ENCODE measurements at regions not wholly inside any gene's neighbourhood (a gene's known extent, or its start where the extent isn't known, plus 50 kb on each side); places are given as distances from the start of the nearest gene placed in this dataset.

DNA sequence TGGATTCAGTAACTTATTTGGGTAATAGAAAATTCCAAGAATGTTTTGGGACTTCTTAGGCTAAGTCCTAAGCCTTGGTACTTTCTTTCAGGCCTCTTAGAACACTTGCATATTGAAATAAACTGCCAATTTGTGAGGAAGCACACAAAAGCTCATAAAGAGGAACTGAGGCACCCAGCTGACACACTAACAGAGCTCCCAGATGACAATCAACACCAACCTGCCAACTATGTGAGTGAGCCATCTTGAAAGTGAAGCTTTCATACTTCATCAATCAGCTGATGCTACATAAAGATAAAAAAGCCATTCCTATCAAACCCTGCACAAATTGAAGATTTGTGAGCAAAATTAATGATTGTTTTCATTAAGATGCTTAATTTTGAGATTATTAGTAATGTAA lies 832.5 kb upstream of the EPHA7 start:
- no peaks in the 10 kb centered on the region for H3K4me1 ChIP-seq
- intact Hi-C loops (cut with DNase I; ENCODE audit: low total_unique reads) = no loop called here
- H3K36me3 ChIP-seq = no peaks in the 10 kb centered on the region
- TF ChIP-seq POLR2AphosphoS5 (IDR thresholded peaks at IDR 0.05) = no peak
- TF ChIP-seq, protein P1, sequence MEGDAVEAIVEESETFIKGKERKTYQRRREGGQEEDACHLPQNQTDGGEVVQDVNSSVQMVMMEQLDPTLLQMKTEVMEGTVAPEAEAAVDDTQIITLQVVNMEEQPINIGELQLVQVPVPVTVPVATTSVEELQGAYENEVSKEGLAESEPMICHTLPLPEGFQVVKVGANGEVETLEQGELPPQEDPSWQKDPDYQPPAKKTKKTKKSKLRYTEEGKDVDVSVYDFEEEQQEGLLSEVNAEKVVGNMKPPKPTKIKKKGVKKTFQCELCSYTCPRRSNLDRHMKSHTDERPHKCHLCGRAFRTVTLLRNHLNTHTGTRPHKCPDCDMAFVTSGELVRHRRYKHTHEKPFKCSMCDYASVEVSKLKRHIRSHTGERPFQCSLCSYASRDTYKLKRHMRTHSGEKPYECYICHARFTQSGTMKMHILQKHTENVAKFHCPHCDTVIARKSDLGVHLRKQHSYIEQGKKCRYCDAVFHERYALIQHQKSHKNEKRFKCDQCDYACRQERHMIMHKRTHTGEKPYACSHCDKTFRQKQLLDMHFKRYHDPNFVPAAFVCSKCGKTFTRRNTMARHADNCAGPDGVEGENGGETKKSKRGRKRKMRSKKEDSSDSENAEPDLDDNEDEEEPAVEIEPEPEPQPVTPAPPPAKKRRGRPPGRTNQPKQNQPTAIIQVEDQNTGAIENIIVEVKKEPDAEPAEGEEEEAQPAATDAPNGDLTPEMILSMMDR (IDR thresholded peaks at IDR 0.05 in 8 of 11, conservative IDR thresholded peaks at IDR 0.05 in 3 of 11) = no peak
- no peak for TF ChIP-seq POLR2A (IDR thresholded peaks at IDR 0.05)
- H3K4me3 ChIP-seq = no peak overlapping the region
- DNase-seq = no peak
- no peaks in the 10 kb centered on the region for H3K9me3 ChIP-seq
- H3K27me3 ChIP-seq (replicated peaks in 1 of 7) = no peaks in the 10 kb centered on the region
- no peak overlapping the region for H3K27ac ChIP-seq

DNA sequence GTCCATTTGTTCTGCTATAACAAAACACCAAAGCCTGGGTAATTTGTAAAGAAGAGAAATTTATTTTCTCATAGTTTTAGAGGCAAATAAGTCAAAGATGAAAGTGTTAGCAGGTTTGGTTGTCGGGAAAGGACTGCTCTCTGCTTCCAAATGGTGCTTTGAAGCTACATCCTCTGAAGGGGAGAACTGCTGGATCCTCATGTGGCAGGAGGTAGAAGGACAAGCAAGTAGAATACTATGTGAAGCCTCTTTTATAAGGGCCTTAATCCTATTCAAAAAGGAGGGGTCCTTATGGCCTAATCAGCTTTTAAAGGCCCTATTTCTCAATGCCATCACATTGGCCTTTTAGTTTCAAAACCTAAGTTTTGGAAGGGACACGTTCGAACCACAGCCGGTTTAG lies 826.0 kb upstream of the EPHA7 start:
- intact Hi-C loops (cut with DNase I; ENCODE audit: low total_unique reads) = no loop called here
- Histone ChIP-seq H3K9me3 (peaks cover 0 to 4% (median 0%) of the 10 kb centered on the region in 8 donors), H3K4me3 (no peak overlapping the region), H3K27ac (no peak overlapping the region), H3K27me3 (replicated peaks in 1 of 7) (no peaks in the 10 kb centered on the region), H3K4me1 (no peaks in the 10 kb centered on the region), H3K36me3 (no peaks in the 10 kb centered on the region)
- no peak for DNase-seq
- WGBS, 5 donors = 76 to 86% (median 83%) methylated on average over 4 of the region's 4 CpGs
- no peak for TF ChIP-seq POLR2AphosphoS5 (IDR thresholded peaks at IDR 0.05)
- TF ChIP-seq POLR2A (IDR thresholded peaks at IDR 0.05) = no peak
- TF ChIP-seq, protein P1 (IDR thresholded peaks at IDR 0.05 in 8 of 11, conservative IDR thresholded peaks at IDR 0.05 in 3 of 11) = no peak

DNA sequence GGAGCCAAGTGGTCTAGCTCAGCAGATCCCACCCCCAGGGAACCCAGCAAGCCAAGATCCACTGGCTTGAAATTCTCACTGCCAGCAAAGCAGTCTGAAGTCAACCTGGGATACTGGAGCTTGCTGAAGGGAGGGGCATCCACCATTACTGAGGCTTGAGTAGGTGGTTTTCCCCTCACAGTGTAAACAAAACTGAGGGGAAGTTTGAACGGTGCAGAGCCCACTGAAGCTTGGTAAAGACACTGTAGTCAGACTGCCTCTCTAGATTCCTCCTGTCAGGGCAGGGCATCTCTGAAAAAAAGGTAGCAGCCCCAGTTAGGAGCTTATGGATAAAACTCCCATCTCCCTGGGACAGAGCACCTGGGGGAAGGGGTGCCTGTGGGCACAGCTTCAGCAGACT lies 819.5 kb upstream of the EPHA7 start:
- Histone ChIP-seq H3K9me3 (peaks cover 0 to 4% (median 0%) of the 10 kb centered on the region in 8 donors), H3K4me1 (no peaks in the 10 kb centered on the region), H3K27ac (no peak overlapping the region), H3K4me3 (no peak overlapping the region), H3K27me3 (replicated peaks in 1 of 7) (no peaks in the 10 kb centered on the region), H3K36me3 (no peaks in the 10 kb centered on the region)
- TF ChIP-seq, protein P1 (IDR thresholded peaks at IDR 0.05 in 8 of 11, conservative IDR thresholded peaks at IDR 0.05 in 3 of 11) = no peak
- TF ChIP-seq POLR2AphosphoS5 (IDR thresholded peaks at IDR 0.05) = no peak
- TF ChIP-seq POLR2A (IDR thresholded peaks at IDR 0.05) = no peak
- intact Hi-C loops (cut with DNase I; ENCODE audit: low total_unique reads) = no loop called here
- 7 to 11% (median 9%) methylated on average over 1 of the region's 1 CpG for WGBS, 5 donors
- DNase-seq = no peak

DNA sequence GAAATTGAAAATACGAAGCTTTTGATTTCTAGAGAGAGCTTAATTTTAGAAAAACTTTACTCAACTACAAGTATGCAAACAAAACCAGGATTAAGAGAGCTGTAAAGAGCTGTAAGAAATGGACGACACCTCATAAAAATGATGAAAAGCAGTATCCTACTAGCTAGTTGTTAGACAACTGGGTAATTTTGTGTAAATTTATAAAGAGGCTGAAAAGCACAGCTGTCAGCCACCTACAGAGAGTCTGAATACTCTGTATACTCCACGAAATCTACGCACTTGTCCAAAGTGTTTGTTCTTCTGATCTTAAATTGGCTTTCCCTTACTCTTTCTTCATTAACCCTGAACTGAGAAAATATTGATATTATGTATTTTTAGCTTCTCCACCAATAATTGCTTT lies 808.4 kb upstream of the EPHA7 start:
- TF ChIP-seq POLR2A (IDR thresholded peaks at IDR 0.05) = no peak
- no peak for TF ChIP-seq POLR2AphosphoS5 (IDR thresholded peaks at IDR 0.05)
- TF ChIP-seq, protein P1 (IDR thresholded peaks at IDR 0.05 in 8 of 11, conservative IDR thresholded peaks at IDR 0.05 in 3 of 11) = no peak
- Histone ChIP-seq H3K36me3 (no peaks in the 10 kb centered on the region), H3K27ac (no peak overlapping the region), H3K4me1 (no peaks in the 10 kb centered on the region), H3K4me3 (no peak overlapping the region), H3K27me3 (replicated peaks in 1 of 7) (no peaks in the 10 kb centered on the region), H3K9me3 (peaks cover 0 to 4% (median 0%) of the 10 kb centered on the region in 8 donors)
- 45 to 77% (median 70%) methylated on average over 4 of the region's 4 CpGs for WGBS, 5 donors
- no peak for DNase-seq
- intact Hi-C loops (cut with DNase I; ENCODE audit: low total_unique reads) = no loop called here
